Epithelial cell of proximal tubule (primary cell): ENCODE measurements at regions not wholly inside any gene's neighbourhood (a gene's known extent, or its start where the extent isn't known, plus 50 kb on each side); places are given as distances from the start of the nearest gene placed in this dataset.

Experiments used
- DNase-seq: peaks from one replicate; pipeline ENCODE4 v3.0.0-alpha.2; 2011; ENCODE audit warnings: low read depth
- H3K4me3 ChIP-seq: 2 replicates; pipeline ENCODE4 v1.5.1; 2011; ENCODE audit warnings: low read depth, mild to moderate bottlenecking, low read length
- CTCF ChIP-seq: conservative IDR thresholded peaks from 2 replicates; pipeline ENCODE4 v1.5.1; 2012; ENCODE audit warnings: low read depth, mild to moderate bottlenecking, low read length

- DNase-seq, result no peak
- TF ChIP-seq CTCF, result no peak
- H3K4me3 ChIP-seq, result no peak overlapping the region
Measured at GRCh38 chr5:27598576-27598975, 560.2 kb upstream of the CDH9 start.

GRCh38 chr5:27594141-27594540 lies 555.8 kb upstream of the CDH9 start:
- no peak for DNase-seq
- TF ChIP-seq CTCF, result no peak
- H3K4me3 ChIP-seq, result no peak overlapping the region

GRCh38 chr5:27592231-27592630 lies 553.8 kb upstream of the CDH9 start:
- no peak overlapping the region for H3K4me3 ChIP-seq
- no peak for TF ChIP-seq CTCF
- peak; percentile 60 for DNase-seq

GRCh38 chr5:27590503-27590902 lies 552.1 kb upstream of the CDH9 start:
- no peak for TF ChIP-seq CTCF
- H3K4me3 ChIP-seq, result no peak overlapping the region
- no peak for DNase-seq

GRCh38 chr5:27578279-27578678 lies 539.9 kb upstream of the CDH9 start:
- TF ChIP-seq CTCF, result no peak
- no peak for DNase-seq
- no peak overlapping the region for H3K4me3 ChIP-seq

- TF ChIP-seq CTCF, result no peak
- no peak for DNase-seq
- no peak overlapping the region for H3K4me3 ChIP-seq
Measured at GRCh38 chr5:27571681-27572080, 533.3 kb upstream of the CDH9 start.

GRCh38 chr5:27568811-27569210 lies 530.4 kb upstream of the CDH9 start:
- no peak overlapping the region for H3K4me3 ChIP-seq
- no peak for TF ChIP-seq CTCF
- no peak for DNase-seq
